ENCODE measurements at regions not wholly inside any gene's neighbourhood (a gene's known extent, or its start where the extent isn't known, plus 50 kb on each side); places are given as distances from the start of the nearest gene placed in this dataset.

DNA sequence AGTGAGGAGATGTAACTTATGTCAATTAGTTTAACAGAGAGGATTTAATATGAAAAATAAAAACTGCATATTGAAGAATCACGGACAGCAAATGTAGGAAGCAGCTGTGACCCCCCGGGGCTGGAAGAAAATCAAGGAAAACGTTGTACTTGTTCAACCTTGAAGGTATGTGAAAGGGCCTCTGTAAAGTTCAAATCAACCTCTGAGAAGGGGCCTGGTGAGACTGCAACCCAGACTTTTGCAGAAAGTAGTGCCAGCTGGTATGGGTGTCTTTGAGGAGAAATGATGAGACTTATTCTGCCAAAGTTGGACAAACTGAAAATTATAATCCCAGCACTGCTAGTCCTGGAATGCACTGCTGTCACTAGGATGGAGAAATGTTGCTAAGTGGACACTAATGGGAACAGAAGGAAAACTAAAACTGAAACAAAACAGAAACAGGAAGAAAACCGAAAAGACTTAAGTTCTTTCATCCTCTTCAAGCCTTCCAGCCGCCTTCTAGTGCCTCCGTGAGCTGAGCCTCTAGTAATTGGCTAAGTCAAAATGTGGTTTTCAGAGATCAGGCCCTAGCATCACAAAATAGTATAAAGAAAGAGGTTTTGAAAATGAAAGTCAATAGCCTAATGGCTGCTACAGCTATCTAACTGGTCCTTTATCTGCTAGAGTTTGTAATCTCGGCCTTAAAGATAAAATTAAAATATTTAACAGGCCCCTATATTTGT, 253.7 kb upstream of the SORCS1 start:
- no peak for DNase-seq (ENCODE audit: low read depth)
- TF ChIP-seq CTCF (conservative IDR thresholded peaks at IDR 0.05; ENCODE audit: control insufficient read depth, insufficient read depth, low read depth, low read length): no peak
- no peak overlapping the region for H3K4me3 ChIP-seq (ENCODE audit: control insufficient read depth, low read depth, low read length)

DNA sequence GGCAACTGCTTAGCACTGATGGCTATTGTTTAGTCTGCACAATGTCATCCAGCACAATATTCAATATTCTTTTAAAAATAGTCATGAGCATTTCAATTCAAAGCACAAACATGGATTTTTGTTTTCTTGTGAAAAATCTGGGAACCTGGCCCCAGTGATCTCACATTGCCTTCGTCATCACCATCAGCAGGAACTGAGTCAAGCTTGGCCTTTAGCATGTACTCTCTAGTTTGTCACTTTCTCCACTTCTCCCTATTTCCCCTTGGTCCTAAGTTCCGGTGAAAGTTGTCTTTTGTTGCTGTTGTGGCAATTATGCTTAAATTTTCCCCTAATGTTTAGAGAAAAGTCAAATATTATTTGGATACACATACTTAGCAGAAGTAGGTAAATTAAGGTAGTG, 252.9 kb upstream of the SORCS1 start:
- TF ChIP-seq CTCF (conservative IDR thresholded peaks at IDR 0.05; ENCODE audit: control insufficient read depth, insufficient read depth, low read depth, low read length): no peak
- no peak overlapping the region for H3K4me3 ChIP-seq (ENCODE audit: control insufficient read depth, low read depth, low read length)

DNA sequence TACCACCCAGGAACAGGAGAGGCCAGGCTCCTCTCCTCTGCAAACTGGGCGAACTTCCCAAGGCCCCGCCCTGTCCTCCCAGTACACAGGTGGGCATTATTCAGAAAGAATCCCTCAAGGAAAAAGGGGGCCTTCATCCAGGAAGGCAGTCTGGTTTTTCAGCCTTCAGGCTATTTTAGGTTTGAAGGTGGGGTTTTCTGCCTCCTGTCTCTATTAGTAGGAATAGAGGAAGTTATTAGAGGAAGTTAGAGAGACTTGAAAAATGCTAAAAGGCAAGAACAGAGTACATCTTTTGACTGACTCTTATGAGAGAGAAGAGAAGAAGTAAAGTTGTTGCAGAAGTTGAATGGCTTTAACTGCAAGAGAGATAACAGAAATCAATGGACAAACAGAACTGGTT, 250.9 kb upstream of the SORCS1 start:
- H3K4me3 ChIP-seq (ENCODE audit: control insufficient read depth, low read depth, low read length): no peak overlapping the region
- no peak for DNase-seq (ENCODE audit: low read depth)
- TF ChIP-seq CTCF (conservative IDR thresholded peaks at IDR 0.05; ENCODE audit: control insufficient read depth, insufficient read depth, low read depth, low read length): no peak

More for the DNA sequence above, 252.9 kb upstream of the SORCS1 start:
- peak; percentile 25 for DNase-seq (ENCODE audit: low read depth)

DNA sequence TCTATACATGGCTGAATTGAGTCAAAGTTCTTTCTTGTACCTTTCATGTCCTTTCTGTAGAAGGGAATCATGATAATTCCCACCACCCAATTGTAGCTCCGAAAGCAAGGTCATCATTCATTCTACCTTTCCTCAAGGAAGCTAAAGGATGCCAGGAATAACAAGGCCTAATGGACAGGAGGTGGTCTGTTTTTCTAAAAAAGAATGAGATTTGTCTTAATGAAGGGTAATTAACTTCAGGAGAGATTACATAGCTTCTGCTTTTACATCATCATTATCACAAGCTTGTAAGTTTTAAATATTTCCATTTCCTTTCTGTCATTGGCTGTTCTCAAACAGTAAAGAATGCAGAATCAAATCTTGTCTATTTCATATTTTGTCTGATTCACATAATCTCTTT, 249.5 kb upstream of the SORCS1 start:
- no peak for DNase-seq (ENCODE audit: low read depth)
- H3K4me3 ChIP-seq (ENCODE audit: control insufficient read depth, low read depth, low read length): no peak overlapping the region
- TF ChIP-seq CTCF (conservative IDR thresholded peaks at IDR 0.05; ENCODE audit: control insufficient read depth, insufficient read depth, low read depth, low read length): no peak

- peak; percentile 33 for DNase-seq (ENCODE audit: low read depth)
- H3K4me3 ChIP-seq (ENCODE audit: control insufficient read depth, low read depth, low read length): no peak overlapping the region
- no peak for TF ChIP-seq CTCF (conservative IDR thresholded peaks at IDR 0.05; ENCODE audit: control insufficient read depth, insufficient read depth, low read depth, low read length)
These were observed 245.0 kb upstream of the SORCS1 start for GRCh38 chr10:107409522-107409921.

DNA sequence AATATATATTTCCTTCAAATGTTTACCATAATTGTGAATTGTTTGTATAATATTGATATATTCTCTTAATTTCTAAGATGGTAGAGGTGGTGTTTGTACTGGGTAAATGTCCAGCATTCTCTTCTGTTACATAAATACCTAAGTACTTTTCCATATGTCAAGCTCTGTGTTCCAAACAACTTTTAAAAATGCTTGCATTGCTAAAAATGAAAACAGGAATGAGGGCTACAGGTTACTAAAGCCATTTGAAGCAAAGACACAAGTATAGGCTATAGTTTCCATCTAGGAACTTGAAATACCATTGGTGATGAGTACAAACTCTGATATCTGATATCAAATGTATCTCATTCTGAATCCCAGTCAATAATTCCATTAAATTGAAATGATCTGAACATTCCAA, 233.6 kb upstream of the SORCS1 start:
- no peak overlapping the region for H3K4me3 ChIP-seq (ENCODE audit: control insufficient read depth, low read depth, low read length)
- DNase-seq (ENCODE audit: low read depth): no peak
- no peak for TF ChIP-seq CTCF (conservative IDR thresholded peaks at IDR 0.05; ENCODE audit: control insufficient read depth, insufficient read depth, low read depth, low read length)

DNA sequence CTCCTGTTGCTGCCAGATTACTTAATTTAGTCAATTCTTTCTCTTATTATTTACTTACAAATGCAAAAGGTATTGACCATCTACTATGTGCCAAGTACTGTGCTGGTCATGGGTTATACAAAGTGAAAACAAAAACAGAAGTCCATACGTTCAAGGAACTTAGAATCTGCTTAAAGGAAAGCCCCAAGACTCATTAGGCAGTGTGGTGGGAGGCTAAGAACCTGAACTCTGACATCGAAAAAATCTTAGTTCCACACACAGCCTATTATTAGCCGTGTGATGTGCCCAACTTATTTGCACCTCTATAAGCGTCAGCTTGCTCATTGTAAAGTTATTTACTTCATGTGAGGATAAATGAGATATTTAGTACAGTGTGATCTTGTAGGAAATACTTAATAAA, 227.4 kb upstream of the SORCS1 start:
- TF ChIP-seq CTCF (conservative IDR thresholded peaks at IDR 0.05; ENCODE audit: control insufficient read depth, insufficient read depth, low read depth, low read length): no peak
- no peak for DNase-seq (ENCODE audit: low read depth)
- no peak overlapping the region for H3K4me3 ChIP-seq (ENCODE audit: control insufficient read depth, low read depth, low read length)

Measured in fibroblast of mammary gland (primary cell).